Neural crest cell (in vitro differentiated cells): ENCODE measurements at regions not wholly inside any gene's neighbourhood (a gene's known extent, or its start where the extent isn't known, plus 50 kb on each side); places are given as distances from the start of the nearest gene placed in this dataset.

Experiments used
- DNase-seq: peaks from one replicate; pipeline ENCODE4 v3.0.0; 2021; ENCODE audit warnings: low read depth, mixed read lengths, low spot score
- H3K27ac Mint-ChIP-seq: one replicate; pipeline ENCODE4 v1.8.0; 2021; ENCODE audit warnings: mild to moderate bottlenecking, mixed read lengths; ENCODE audit not compliant: unreplicated experiment
- H3K27me3 Mint-ChIP-seq: 2 replicates; pipeline ENCODE4 v1.8.0; 2021; ENCODE audit warnings: low read depth, mild to moderate bottlenecking, mixed read lengths
- H3K36me3 Mint-ChIP-seq: 2 replicates; pipeline ENCODE4 v1.8.0; 2021; ENCODE audit warnings: low read depth, mild to moderate bottlenecking, mixed read lengths
- H3K4me1 Mint-ChIP-seq: 2 replicates; pipeline ENCODE4 v1.8.0; 2021; ENCODE audit warnings: mixed read lengths
- H3K4me3 Mint-ChIP-seq: one replicate; pipeline ENCODE4 v1.8.0; 2021; ENCODE audit warnings: mild to moderate bottlenecking, mixed read lengths
- H3K9me3 Mint-ChIP-seq: 2 replicates; pipeline ENCODE4 v1.8.0; 2021; ENCODE audit warnings: mixed read lengths
- CTCF ChIP-seq: fragments of 200-600 bp; sonication (generic); conservative IDR thresholded peaks from 2 replicates; pipeline ENCODE4 v1.5.0; 2021; ENCODE audit warnings: antibody characterized with exemption, mild to moderate bottlenecking

- peaks cover 3% of the 10 kb centered on the region for H3K27me3 Mint-ChIP-seq
- peaks cover 3% of the 10 kb centered on the region for H3K9me3 Mint-ChIP-seq
- no peak overlapping the region for H3K4me3 Mint-ChIP-seq
- no peaks in the 10 kb centered on the region for H3K4me1 Mint-ChIP-seq
- H3K36me3 Mint-ChIP-seq: no peaks in the 10 kb centered on the region
- no peak for TF ChIP-seq CTCF
- DNase-seq: no peak
- no peak overlapping the region for H3K27ac Mint-ChIP-seq
These were observed 298.9 kb downstream of the SHOX2 start for GRCh38 chr3:157807280-157807679.

- no peak for DNase-seq
- peaks cover 5% of the 10 kb centered on the region for H3K27me3 Mint-ChIP-seq
- H3K27ac Mint-ChIP-seq: no peak overlapping the region
- no peak for TF ChIP-seq CTCF
- peaks cover 7% of the 10 kb centered on the region for H3K36me3 Mint-ChIP-seq
- no peak overlapping the region for H3K4me3 Mint-ChIP-seq
- H3K9me3 Mint-ChIP-seq: peaks cover 6% of the 10 kb centered on the region
- H3K4me1 Mint-ChIP-seq: no peaks in the 10 kb centered on the region
These were observed 300.7 kb downstream of the SHOX2 start for GRCh38 chr3:157805538-157805937.

GRCh38 chr3:157794771-157795170 lies 291.6 kb upstream of the VEPH1 start:
- no peak for DNase-seq
- no peak overlapping the region for H3K27ac Mint-ChIP-seq
- no peak overlapping the region for H3K4me3 Mint-ChIP-seq
- peaks cover 5% of the 10 kb centered on the region for H3K9me3 Mint-ChIP-seq
- TF ChIP-seq CTCF: no peak
- no peaks in the 10 kb centered on the region for H3K36me3 Mint-ChIP-seq
- H3K4me1 Mint-ChIP-seq: no peaks in the 10 kb centered on the region
- no peaks in the 10 kb centered on the region for H3K27me3 Mint-ChIP-seq

- no peak for TF ChIP-seq CTCF
- Mint-ChIP-seq H3K27ac (no peak overlapping the region), H3K27me3 (no peaks in the 10 kb centered on the region), H3K4me1 (no peaks in the 10 kb centered on the region), H3K4me3 (no peak overlapping the region), H3K9me3 (peaks cover 2% of the 10 kb centered on the region), H3K36me3 (no peaks in the 10 kb centered on the region)
- no peak for DNase-seq
These were observed 290.5 kb upstream of the VEPH1 start for GRCh38 chr3:157793745-157794144.

- DNase-seq: no peak
- H3K36me3 Mint-ChIP-seq: no peaks in the 10 kb centered on the region
- H3K4me1 Mint-ChIP-seq: peaks cover 18% of the 10 kb centered on the region
- TF ChIP-seq CTCF: no peak
- no peak overlapping the region for H3K4me3 Mint-ChIP-seq
- H3K27me3 Mint-ChIP-seq: no peaks in the 10 kb centered on the region
- H3K9me3 Mint-ChIP-seq: no peaks in the 10 kb centered on the region
- H3K27ac Mint-ChIP-seq: no peak overlapping the region
These were observed 285.9 kb upstream of the VEPH1 start for GRCh38 chr3:157789162-157789561.

- Mint-ChIP-seq H3K27ac (no peak overlapping the region), H3K4me3 (no peak overlapping the region), H3K36me3 (no peaks in the 10 kb centered on the region), H3K4me1 (peaks cover 18% of the 10 kb centered on the region), H3K9me3 (peaks cover 5% of the 10 kb centered on the region), H3K27me3 (no peaks in the 10 kb centered on the region)
- DNase-seq: no peak
- no peak for TF ChIP-seq CTCF
These were observed 283.4 kb upstream of the VEPH1 start for GRCh38 chr3:157786618-157787017.
